Ureter (tissue), 1 donor: ENCODE measurements at regions not wholly inside any gene's neighbourhood (a gene's known extent, or its start where the extent isn't known, plus 50 kb on each side); places are given as distances from the start of the nearest gene placed in this dataset.
"Not testable (repeated sequence)": the region's sequence is repeated elsewhere in the genome, so short reads cannot be mapped to it uniquely, and the experiment has no call there.

Source experiments
- DNase-seq: peaks from one replicate; pipeline ENCODE4 v3.0.0-alpha.2; 2020; ENCODE audit warnings: low spot score
- donor health status: DM: yes; HTN: yes; CAD: no.

DNA sequence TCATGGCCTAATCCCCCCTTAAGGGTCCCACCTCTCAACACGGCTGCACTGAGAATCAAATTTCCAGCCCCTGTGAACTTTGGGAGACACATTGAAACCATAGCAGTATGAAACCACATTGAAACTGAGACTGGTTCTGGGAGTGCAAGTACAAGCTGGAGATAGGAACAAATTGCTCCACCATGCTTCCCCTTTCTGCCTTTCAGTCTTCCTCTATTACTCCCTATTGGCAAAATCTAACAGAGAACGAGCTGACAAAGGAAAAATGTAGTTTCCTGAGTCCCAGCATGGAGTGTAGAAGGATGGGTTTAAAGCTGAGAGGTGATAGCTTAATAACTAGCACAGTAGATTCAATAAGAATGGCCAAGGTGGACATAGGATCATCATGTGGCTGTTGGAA lies 161.7 kb upstream of the RPL34 start:
- DNase-seq, result no peak

DNA sequence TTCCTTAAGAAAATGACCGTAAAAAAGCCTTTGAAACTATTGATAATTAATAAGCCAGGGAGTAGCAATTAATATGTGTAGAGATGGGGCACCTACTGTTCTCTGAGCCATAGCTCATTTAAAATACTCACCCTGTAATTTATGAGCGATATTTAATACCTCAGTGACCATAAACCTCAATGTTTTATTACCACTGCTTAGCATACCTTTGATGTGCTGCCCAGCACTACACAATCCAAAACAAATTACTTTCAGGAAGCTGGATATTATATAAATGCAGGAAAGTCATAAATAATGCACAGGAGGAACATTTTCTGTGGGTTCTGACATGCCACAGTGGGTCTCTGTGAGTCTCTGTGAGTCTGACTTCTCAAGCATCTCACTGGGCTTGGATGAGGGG lies 166.1 kb upstream of the RPL34 start:
- no peak for DNase-seq

DNA sequence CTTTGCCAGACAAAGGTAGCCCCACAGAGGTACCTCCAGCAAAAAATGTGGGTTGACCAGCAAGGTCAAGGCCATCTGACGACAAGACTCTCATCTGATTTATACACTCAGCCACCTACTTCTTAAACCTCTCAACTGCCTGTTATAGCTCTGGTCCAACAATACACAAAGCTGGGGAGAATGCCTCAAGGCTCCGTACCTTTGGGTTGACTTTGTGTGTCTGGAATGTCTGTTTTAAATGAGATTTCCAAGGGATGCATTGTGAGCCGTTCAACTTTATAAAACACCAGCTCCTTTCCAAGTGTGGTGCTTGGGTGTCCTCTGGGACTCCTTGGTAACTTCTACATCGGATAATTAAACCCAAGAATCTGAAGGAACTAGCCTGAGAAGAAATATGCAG lies 167.0 kb upstream of the RPL34 start:
- no peak for DNase-seq

DNA sequence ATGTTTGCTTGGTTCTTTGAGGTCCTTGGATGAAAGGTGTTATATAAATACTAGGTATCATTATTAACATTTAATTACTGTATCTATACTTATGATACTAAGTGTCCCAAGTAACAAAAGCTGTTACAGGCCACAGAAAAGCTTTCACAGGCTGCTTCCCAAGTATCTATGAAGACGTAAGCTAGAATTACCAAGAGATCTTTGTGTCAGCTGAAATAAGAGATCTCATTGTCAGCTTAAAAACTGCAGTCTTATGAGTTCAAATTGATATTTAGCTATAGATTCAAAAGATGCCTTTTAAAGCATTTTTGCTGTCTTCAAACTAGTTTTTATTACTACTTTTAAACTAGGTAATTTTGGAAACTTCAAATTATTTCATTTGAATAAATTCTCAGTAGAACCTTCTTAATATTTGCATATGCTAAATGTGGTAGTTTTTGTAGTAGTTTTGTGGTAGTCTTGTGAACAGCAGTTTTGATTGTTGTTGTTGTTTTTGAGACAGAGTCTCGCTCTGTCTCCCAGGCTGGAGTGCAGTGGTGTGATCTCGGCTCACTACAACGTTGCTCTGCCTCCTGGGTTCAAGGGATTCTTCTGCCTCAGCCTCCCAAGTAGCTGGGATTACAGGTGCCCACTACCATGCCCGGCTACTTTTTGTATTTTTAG lies 170.0 kb upstream of the RPL34 start:
- no peak for DNase-seq

DNA sequence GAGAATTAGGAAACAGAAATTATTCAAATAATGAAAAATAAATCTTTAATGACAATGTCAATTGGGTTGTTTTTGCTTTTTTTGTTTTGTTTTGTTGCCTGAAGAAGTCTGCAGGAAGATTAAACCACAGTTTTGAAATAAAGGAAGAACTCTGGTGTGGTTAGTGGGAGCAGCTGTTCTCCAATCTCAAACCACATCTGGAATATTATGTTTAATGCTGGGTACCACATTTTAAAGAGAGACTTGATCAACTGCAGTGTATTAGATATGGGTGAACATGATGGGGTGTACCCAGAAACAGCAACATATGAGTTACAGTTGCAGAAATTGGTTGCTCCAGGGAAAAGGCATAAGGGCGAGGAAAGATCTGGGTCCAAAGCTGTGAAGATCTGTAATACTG lies 171.2 kb upstream of the RPL34 start:
- no peak for DNase-seq

DNA sequence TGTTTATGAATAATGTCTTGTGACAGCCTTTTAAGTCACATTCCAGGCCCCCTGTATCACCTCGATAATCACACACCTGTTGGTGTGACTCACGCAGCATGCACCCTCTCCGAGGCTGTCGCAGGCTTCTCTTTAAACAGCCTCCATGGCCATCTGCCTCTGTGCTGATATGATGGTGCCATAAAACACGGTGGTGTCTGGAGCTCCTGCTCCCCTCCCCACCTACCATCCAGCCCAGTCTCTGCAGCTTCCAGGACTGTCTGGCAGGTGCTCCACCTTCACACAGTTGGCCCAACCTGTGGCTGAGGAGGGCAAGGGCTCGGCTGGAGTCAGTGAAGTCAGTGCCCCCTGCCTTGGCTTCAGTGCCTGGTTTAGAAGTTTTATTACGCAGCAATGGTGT lies 173.8 kb upstream of the RPL34 start:
- DNase-seq, result no peak

DNA sequence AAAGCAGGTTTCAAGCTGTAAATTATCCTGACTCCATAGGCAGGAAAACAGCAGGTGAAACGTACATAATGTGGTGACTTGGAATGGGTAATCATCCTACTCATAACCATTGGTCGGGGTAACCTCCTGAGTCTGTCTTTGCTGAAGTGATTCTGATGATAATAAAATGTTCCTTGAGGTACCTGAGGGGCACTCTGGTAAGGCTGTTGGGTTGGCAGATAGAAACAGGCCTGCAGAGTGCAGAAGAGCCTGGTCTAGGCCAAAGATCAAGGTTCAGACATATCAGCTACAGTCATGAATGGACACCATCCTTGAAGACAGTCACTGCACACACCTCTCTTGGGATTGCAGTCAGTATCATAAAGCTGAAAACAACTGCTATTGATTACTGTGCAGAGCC lies 174.7 kb upstream of the RPL34 start:
- no peak for DNase-seq

DNA sequence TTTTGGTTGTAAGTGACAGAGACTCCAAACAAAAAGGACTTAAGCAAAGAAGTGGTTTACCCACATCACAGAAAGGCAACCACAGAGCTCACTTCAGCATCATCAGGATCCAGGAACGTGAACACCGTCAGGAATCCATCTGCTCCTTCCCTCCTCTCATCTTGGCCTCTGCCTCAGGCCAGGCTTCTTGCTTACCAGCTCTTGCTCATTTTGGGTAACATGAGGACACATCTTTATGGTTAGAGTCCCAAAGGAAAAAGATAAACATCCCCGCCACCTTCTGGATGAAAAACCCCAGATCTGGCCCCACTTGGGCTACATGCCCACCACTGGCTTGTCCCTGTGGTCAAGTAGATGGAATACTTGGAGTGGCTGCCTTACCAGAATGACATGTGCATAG lies 176.8 kb upstream of the RPL34 start:
- DNase-seq, result no peak

DNA sequence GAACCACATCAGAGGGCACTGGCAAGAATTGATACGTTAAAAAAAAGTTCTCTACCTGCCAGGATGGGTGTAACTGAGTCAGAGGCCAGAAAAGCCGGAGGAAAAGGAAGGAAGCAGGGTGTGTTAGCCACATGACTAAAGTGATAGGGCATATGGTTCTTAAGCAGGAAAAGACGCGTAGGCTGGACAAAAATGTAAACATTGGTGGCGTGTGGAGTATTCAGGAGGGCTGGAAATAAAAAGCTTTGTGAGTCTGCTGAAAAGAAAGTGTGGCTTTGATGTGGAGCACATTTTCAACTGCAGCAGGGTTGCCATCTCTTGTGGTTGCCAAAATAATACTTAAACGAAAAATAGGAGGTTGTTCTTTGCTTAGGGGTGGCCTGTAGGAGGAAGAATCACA lies 186.5 kb upstream of the RPL34 start:
- DNase-seq, result no peak

DNA sequence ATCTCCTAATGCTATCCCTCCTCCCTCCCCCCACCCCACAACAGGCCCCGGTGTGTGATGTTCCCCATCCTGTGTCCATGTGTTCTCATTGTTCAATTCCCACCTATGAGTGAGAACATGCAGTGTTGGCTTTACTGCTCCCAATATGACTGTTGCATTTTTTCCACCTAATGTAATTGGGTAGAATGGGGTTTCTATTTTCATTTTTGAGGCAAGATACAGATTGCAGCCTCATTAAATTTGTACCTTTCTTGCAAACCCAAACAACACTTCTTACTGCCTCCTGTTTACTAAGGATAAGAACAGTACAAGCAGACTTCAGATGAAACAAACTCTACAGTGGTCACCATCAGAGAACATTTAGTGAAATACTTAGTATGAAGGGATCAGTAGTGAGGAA lies 187.0 kb upstream of the RPL34 start:
- DNase-seq, result not testable (repeated sequence)

DNA sequence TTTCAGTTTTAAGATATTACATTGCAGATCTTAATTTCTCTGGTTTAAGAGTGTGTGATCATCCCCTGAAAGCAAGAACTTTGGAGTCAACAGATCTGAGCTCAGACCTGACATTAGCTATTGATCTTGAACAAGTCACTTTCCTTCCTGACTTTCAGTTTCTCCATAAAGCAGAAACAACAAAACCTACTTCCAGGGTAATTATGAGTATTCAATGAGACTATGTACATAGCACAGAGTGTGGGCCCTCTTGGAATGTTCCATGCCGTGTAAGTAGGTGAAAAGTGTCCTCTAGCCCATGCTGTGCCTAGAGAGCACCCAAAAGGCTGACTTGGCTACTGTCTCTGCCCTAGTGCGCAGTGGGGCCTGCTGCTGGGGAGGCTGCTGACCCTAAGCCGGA lies 188.0 kb upstream of the RPL34 start:
- no peak for DNase-seq

DNA sequence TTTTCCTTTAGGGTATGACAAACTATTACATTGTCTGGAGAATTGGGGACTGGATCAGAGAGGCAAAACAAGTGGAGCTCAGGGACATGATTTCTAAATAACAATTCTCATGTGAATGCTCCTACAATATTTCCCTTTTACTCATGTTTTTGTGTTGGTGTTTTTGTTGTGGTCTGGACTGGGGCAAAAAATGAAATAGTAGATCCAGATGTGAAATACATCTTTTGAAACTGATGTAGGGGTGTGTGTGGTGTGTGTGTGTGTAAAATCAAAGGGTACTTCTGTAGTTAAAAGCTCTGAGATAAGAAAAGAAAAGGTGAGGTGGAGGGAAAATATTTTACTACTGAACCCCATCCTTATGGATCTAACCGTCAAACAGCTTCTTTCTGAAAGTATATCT lies 188.4 kb upstream of the RPL34 start:
- no peak for DNase-seq

DNA sequence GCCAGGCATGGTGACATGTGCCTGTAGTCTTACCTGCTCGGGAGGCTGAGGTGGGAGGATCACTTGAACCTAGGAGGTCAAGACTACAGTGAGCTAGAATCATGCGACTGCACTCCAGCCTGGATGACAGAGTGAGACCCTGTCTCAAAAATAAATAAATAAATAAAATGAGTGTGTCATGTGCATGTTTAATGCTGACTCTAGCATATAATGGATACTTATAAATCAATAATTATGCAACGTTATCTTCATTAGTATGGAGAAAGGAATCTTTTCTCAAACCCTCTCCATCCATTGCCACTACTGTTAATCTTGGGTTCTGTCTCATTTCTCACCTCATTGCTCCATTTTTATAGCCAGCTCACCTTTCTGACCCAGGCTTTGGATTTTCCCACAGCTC lies 189.5 kb upstream of the RPL34 start:
- DNase-seq, result no peak

DNA sequence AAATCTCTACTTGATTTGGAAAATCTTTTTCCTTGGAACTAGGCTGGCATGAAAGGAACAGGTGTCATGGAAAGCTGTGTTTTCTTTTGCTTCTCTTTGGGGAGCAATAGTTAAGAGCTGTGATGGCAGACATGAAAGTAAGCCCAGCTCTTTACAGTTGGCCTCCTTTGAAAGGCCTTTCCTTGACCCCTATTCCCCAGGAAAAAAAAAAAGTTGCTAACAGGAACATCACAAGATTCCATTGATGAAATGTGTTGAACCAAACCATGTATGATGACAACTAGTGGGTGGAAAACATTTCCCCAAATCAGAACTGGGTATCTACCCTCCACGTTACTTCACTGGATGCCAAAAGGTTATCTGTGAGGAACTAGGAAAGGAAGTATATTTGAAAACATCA lies 190.7 kb upstream of the RPL34 start:
- no peak for DNase-seq

DNA sequence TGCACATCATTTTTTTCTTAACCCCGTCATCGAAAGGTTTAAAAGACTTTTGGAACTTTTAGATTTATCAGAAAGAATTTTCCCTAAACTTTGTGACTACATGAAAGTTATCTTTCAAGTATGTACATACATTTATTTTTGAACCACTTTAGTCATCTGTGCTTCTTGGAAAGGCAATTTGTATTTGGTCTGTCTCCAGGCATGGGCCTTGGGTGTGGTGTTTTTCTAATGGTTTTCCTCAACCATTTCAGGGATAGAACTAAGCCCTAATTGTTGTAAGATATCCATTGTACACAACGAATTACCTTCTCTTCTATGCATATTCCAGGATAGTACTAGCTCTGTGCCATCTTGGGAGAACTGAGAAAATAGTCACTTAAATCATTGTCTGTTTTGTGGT lies 191.5 kb upstream of the RPL34 start:
- no peak for DNase-seq

DNA sequence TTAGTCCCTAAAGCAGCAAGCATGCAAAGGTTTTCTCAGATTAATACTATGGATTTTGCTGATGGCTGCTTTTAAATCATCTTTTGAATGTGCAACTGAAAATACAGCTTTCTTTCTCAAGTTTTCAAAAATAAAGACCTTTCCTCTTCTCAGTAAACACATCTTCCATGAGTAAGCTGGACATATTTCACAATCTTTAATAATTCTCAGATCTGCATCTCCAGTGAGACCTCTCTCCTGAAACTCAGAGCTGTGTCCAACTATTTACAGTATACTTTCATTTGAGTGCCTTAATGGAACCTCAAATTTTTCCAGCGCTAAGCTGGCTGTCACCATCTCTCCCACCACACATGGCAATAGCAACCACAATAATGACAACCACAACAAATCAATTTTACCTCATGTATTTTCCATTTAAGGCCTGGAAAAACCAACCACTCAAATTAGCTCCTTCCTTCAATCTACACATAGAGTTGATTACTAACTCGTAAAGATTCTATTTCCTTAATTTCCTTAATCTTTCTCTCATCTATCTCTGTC lies 192.4 kb upstream of the RPL34 start:
- DNase-seq, result no peak

DNA sequence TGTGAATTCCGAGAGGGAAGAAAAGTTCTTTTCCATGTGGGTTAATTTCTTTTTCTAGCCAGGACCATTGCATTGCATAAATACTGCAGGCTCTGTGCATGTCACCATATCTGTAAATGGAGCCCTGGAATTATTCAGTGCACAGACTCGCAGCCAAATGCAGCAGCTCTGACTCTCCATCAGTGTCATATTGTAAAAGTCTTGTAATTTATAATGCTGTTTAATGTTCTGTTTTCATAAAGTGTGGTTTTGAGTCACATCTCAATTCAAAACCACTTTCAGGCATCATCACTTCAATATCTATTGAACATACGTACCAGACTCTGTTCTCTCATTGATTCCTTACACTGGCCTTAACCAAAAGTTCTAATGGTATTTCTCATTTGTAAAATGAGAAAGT lies 193.9 kb upstream of the RPL34 start:
- no peak for DNase-seq

DNA sequence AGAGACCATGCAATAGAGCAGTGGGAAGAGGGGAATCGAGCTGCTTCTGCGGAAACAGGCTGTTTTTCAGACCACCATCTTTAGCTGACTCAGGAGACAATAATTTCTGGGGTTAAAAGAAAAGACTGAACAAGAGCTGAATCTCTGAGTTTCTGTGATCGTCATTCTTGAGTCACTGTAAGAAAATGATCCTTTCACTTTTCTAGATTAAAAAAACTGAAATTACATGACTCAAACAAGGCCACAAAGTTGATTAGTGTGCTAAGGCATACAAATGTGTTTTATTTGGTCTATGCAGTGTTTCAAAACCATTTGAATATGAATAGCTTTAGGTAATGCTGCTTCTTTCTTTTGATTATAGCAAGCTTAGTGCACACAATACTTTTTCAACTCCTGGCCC lies 194.4 kb upstream of the RPL34 start:
- no peak for DNase-seq

DNA sequence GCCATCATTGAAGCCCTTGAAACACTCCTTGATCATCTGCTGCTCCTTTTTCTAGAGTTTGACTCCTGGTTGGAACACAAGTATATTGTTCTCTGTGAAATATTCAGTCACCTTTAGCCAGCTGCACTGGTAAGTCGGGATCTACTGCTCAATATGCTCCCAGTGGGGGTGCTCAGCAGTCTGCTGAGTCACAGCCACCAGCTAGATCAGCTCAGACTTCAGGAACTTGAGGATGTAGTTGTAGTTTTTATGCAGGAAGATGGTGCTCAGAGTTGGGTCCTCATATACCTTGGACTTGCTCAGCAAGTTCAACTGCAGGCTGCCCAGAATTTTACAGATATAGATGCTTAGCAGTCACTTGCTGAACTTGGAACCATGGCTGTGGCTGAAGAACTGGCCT lies 202.5 kb upstream of the RPL34 start:
- no peak for DNase-seq

DNA sequence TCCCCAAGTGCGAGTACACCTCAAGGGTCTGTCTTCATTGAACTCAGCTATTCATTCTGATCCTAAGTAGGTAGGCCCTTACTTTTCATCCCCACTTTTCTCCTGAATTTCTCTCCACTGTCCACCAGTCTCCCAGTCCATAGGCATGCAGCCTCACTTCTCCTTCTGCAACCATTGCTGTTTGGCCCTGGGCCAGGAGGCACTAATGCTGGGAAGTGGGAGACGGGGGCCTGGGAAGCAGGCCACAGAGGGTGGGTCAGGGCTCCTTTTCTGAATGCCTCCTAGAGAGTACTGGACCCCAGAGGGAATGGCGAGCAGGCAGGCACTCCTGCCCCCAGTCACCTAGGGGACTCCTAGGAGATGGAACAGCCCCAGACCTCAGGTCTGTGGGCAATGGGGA lies 203.5 kb upstream of the RPL34 start:
- DNase-seq, result no peak

DNA sequence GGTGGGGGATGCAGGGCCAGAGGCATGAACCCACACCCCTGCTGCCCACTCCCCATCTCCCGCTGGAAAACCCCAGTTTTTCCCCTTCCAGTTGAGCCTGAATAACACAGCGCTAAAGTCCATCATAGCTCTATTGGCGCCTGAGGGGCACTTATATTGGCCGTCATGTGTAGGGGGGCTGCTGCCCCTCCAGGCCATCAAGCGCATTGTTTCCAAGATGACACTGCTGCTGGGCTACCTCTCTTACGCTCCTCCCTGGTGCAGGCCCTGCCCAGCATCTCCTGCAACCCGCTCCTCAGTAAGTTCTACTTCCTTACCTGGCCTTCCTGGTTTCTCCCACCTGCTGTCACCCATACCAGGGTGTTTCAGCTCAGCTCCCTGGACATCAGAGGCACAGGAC lies 205.0 kb upstream of the RPL34 start:
- DNase-seq, result no peak

DNA sequence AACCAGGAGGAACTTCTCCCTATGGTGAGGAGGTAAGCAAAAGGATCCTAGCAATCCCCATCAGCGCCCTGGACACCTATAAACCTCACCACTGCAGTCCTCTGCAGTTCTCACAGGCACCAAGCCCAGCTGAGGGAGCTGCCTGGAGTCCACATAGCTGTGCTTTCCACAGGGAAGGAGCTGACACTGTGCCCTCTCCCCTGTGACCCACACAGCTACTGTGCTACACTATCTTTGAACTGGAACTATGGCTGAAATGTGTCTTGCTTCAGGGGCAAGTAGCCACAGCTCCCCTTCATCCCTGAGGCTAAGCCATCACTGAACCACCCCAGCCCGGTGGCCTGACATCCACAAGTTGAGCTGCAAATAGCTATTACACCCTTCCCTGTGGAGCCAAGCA lies 208.5 kb upstream of the RPL34 start:
- no peak for DNase-seq

DNA sequence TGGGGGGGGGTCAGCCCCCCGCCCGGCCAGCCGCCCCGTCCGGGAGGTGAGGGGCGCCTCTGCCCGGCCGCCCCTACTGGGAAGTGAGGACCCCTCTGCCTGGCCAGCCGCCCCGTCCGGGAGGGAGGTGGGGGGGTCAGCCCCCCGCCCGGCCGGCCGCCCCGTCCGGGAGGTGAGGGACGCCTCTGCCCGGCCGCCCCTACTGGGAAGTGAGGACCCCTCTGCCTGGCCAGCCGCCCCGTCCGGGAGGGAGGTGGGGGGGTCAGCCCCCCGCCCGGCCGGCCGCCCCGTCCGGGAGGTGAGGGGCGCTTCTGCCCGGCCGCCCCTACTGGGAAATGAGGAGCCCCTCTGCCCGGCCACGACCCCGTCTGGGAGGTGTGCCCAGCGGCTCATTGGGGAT lies 210.7 kb upstream of the RPL34 start:
- DNase-seq, result not testable (repeated sequence)

DNA sequence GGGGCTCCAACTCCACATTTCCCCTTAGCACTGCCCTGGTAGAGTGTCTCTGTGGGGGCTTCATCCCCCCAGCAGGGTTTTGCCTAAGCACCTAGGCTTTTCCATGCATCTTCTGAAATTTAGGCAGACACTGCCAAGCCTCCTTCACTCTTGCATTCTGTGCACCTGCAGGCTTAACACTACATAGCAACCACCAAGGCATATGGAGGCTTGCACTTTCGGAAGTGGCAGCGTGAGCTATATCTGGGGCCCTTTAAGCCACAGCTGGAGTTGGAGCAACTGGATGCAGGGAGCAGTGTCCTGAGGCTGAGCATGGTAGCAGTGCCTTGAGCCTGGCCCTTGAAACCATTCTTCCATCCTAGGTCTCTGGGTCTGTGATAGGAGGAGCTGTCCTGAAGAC lies 214.8 kb upstream of the RPL34 start:
- DNase-seq, result no peak
